ENCODE measurements at regions not wholly inside any gene's neighbourhood (a gene's known extent, or its start where the extent isn't known, plus 50 kb on each side); places are given as distances from the start of the nearest gene placed in this dataset.

DNA sequence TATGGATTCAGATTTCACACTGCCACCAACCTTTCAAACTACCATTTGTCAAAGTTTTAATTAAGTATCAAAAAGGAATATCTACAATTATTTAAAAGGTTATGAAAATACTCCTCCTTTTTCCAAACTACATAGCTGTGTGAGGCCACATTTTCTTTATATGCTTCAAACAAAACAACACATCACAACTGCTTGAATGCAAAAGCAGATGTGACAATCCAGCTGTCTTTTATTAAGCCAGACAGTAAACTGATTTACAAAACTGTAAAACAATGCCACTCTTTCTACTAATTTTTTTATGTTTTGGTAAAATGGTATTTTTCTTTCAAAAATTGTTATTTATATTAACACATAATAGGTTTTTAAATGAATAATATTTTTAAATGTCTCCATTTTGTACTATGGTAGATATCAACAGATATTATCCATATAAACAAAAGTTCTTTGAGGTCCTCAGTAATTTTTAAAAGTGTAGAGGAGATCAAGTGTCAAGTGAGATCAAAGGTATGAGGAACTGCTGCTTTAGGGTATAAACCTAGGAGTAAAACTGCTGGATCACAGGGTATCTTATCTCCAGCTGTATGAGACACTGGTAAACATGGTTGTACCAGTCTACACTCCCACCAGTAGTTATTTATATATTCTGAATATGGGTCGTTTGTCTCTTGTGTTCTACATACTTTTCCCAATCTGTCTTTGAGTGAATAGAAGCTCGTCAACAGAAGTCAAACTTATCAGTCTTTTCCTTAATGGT lies 68.8 kb upstream of the SERTAD2 start:
- H3K27me3 ChIP-seq (ENCODE audit: control insufficient read depth, insufficient read depth, low read length): no peaks in the 10 kb centered on the region
- no CpG with 5 or more reads among the region's 2 CpGs for WGBS (ENCODE audit: insufficient coverage)
- DNase-seq (ENCODE audit: low read depth in 4 of 6, low spot score in 6 of 6): no peak
- H3K36me3 ChIP-seq (ENCODE audit: control insufficient read depth, insufficient read depth, low read length): no peaks in the 10 kb centered on the region
- H3K27ac ChIP-seq (ENCODE audit: low read depth, low read length): no peak overlapping the region
- peaks cover 3% of the 10 kb centered on the region for H3K4me1 ChIP-seq (ENCODE audit: control insufficient read depth, insufficient read depth, low read length)
- H3K9me3 ChIP-seq (ENCODE audit: control insufficient read depth, insufficient read depth, low read length): no peaks in the 10 kb centered on the region
- no peak overlapping the region for H3K4me3 ChIP-seq (ENCODE audit: low read depth, low read length)

DNA sequence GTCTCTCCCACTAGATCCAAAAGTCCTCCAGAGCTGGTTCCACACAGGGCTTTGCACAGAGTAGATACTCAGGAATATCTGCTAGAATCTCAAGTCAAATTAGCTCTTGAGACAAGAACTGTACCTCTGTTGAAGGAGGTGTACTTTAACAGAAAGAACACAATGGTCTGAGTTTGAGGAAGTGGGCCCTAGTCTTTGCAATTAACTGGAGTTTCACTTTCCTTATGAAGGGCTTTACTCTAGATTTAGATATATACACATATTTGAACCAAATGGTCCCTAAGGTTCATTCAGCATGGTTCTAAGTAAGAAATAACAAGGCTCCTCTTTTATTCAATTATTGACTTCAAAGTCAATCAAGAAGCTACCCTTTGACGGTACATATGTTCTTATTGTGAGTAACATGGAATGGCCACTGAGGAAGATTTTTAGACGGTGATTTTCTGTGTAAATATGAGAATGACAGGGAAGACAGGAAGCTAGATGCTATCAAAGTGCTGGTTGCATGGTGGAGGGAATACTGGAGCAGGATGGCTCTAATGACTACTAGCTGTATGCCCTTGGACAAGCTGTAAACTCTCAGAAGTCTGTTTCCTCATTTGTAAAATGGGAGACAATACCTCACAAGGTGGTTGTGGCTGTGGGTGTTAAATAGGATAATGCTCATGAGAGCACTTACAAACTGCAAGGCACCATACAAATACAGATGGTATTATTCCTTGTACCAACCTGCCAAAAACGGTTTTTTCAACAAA lies 73.5 kb upstream of the SERTAD2 start:
- Histone ChIP-seq H3K36me3 (ENCODE audit: control insufficient read depth, insufficient read depth, low read length) (no peaks in the 10 kb centered on the region), H3K27ac (ENCODE audit: low read depth, low read length) (no peak overlapping the region), H3K27me3 (ENCODE audit: control insufficient read depth, insufficient read depth, low read length) (no peaks in the 10 kb centered on the region), H3K9me3 (ENCODE audit: control insufficient read depth, insufficient read depth, low read length) (no peaks in the 10 kb centered on the region), H3K4me3 (ENCODE audit: low read depth, low read length) (no peak overlapping the region), H3K4me1 (ENCODE audit: control insufficient read depth, insufficient read depth, low read length) (peaks cover 7% of the 10 kb centered on the region)
- 100% methylated on average over 1 of the region's 3 CpGs for WGBS (ENCODE audit: insufficient coverage)
- DNase-seq (ENCODE audit: low read depth in 4 of 6, low spot score in 6 of 6): no peak

DNA sequence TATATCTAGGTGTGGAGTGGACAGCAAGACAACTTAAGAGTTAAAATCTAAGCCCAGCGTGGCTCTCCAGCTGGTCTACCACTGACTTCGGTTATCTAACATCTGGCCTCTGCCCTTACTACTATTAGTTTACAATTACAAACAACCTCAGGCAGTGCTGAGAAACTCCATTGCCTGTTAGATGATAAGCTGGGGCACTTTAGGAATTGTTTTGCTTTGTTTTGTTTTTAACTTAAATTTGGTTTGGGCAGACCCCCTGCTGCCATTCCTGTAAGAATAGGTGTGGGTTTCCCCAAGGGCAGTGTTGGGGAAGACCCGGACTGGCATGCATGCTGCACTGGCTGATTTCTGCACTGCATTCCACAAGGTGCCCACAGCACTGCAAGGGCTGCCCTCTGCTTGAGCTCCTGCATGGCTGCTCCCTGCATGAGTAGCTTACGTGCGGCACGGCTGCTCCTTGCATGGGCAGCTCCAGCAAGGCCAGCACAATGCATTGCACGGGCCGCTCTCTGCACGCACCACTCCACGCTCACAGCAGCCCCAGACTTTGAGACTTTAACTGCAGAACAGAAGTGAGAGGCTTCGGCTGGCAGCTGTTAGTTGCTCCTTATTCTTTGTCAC lies 74.2 kb upstream of the SERTAD2 start:
- Histone ChIP-seq H3K27ac (ENCODE audit: low read depth, low read length) (no peak overlapping the region), H3K27me3 (ENCODE audit: control insufficient read depth, insufficient read depth, low read length) (no peaks in the 10 kb centered on the region), H3K4me3 (ENCODE audit: low read depth, low read length) (no peak overlapping the region), H3K4me1 (ENCODE audit: control insufficient read depth, insufficient read depth, low read length) (peaks cover 7% of the 10 kb centered on the region), H3K9me3 (ENCODE audit: control insufficient read depth, insufficient read depth, low read length) (no peaks in the 10 kb centered on the region), H3K36me3 (ENCODE audit: control insufficient read depth, insufficient read depth, low read length) (no peaks in the 10 kb centered on the region)
- 54% methylated on average over 7 of the region's 11 CpGs for WGBS (ENCODE audit: insufficient coverage)
- no peak for DNase-seq (ENCODE audit: low read depth in 4 of 6, low spot score in 6 of 6)

DNA sequence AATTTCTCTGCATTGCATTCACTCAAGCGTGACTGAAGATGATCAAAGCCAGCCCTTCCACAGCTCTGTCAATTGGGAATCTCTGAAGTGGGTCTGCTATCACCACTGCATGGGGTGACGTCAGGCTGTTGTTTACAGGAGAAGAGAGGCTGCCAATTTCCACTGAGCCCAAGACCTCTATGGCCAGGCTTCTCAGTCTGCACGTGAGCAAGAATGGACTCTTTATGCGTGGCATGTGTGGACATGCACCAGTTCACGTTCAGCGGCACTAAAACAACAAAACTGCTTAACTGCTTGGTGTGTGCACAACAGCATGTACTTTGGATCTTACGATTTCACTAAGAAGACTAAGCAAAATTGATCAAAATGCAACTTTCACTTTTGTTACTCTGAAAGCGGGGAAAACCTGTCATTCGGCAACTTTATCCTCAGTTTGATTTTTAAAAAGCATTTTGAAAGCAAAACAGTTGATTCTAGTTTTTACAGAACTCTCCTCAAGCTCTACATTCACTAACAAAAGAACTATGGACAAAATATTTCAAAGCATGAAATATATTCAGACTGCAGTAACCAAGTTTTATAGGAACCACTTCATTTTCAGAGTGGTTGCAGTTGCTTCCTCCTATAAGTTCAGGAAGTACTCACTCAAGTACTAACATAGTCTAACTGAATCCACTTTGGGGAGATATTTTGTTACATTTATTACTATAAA lies 77.0 kb upstream of the SERTAD2 start:
- H3K27me3 ChIP-seq (ENCODE audit: control insufficient read depth, insufficient read depth, low read length): no peaks in the 10 kb centered on the region
- 33% methylated on average over 8 of the region's 9 CpGs for WGBS (ENCODE audit: insufficient coverage)
- peak overlapping the region; percentile 37 for H3K4me3 ChIP-seq (ENCODE audit: low read depth, low read length)
- peaks cover 7% of the 10 kb centered on the region for H3K4me1 ChIP-seq (ENCODE audit: control insufficient read depth, insufficient read depth, low read length)
- DNase-seq (ENCODE audit: low read depth in 4 of 6, low spot score in 6 of 6): peak in 3 of 6 donors; percentile 24 to 74 (median 59)
- peak overlapping the region; percentile 65 for H3K27ac ChIP-seq (ENCODE audit: low read depth, low read length)
- H3K9me3 ChIP-seq (ENCODE audit: control insufficient read depth, insufficient read depth, low read length): no peaks in the 10 kb centered on the region
- no peaks in the 10 kb centered on the region for H3K36me3 ChIP-seq (ENCODE audit: control insufficient read depth, insufficient read depth, low read length)

GRCh38 chr2:64731263-64731643 lies 77.5 kb upstream of the SERTAD2 start:
- Histone ChIP-seq H3K4me1 (ENCODE audit: control insufficient read depth, insufficient read depth, low read length) (peaks cover 7% of the 10 kb centered on the region), H3K27ac (ENCODE audit: low read depth, low read length) (peak overlapping the region; percentile 65), H3K36me3 (ENCODE audit: control insufficient read depth, insufficient read depth, low read length) (no peaks in the 10 kb centered on the region), H3K27me3 (ENCODE audit: control insufficient read depth, insufficient read depth, low read length) (no peaks in the 10 kb centered on the region), H3K4me3 (ENCODE audit: low read depth, low read length) (no peak overlapping the region), H3K9me3 (ENCODE audit: control insufficient read depth, insufficient read depth, low read length) (no peaks in the 10 kb centered on the region)
- DNase-seq (ENCODE audit: low read depth in 4 of 6, low spot score in 6 of 6): no peak
- no CpG with 5 or more reads among the region's 3 CpGs for WGBS (ENCODE audit: insufficient coverage)

DNA sequence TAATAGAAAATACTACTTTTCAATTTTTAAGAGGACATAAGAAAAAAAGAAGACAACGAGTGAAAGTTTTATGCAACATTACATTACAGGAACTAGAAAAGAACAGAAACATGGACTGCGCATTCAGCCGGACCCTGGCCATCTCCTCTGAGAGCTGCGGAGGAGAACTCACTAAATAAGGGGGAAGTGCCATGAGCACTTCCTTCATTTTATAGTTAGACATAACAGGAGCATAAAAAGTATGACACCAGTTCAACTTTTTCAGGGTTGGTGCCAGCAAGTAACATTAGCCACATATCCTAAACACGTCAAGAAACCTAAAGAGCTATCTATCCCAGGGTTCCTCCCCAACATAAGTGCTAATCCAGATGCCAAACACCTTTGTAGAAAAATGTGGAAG lies 78.0 kb upstream of the SERTAD2 start:
- WGBS (ENCODE audit: insufficient coverage): 100% methylated on average over 1 of the region's 5 CpGs
- Histone ChIP-seq H3K27me3 (ENCODE audit: control insufficient read depth, insufficient read depth, low read length) (no peaks in the 10 kb centered on the region), H3K36me3 (ENCODE audit: control insufficient read depth, insufficient read depth, low read length) (no peaks in the 10 kb centered on the region), H3K4me1 (ENCODE audit: control insufficient read depth, insufficient read depth, low read length) (peaks cover 7% of the 10 kb centered on the region), H3K27ac (ENCODE audit: low read depth, low read length) (no peak overlapping the region), H3K4me3 (ENCODE audit: low read depth, low read length) (no peak overlapping the region), H3K9me3 (ENCODE audit: control insufficient read depth, insufficient read depth, low read length) (no peaks in the 10 kb centered on the region)
- no peak for DNase-seq (ENCODE audit: low read depth in 4 of 6, low spot score in 6 of 6)

DNA sequence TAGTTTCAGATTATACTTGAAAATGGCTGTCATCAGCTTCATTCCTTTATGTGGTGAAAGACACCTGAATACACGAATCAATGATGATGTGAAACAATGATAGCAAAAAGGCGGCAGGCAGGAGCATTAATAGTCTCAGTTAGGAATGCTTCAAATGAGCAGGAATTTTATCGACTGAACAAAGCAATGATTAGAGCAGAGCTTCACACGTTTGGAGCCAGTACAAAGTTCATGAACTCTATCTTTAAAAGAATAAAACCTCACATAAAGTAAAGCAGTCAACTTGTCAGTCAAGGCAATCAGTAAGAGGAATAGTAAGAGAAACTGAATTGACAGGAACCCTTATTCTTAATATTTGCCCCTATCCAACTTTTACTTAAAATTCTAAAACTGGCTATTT lies 78.4 kb upstream of the SERTAD2 start:
- Histone ChIP-seq H3K4me1 (ENCODE audit: control insufficient read depth, insufficient read depth, low read length) (peaks cover 7% of the 10 kb centered on the region), H3K9me3 (ENCODE audit: control insufficient read depth, insufficient read depth, low read length) (no peaks in the 10 kb centered on the region), H3K36me3 (ENCODE audit: control insufficient read depth, insufficient read depth, low read length) (no peaks in the 10 kb centered on the region), H3K27me3 (ENCODE audit: control insufficient read depth, insufficient read depth, low read length) (no peaks in the 10 kb centered on the region), H3K27ac (ENCODE audit: low read depth, low read length) (no peak overlapping the region), H3K4me3 (ENCODE audit: low read depth, low read length) (no peak overlapping the region)
- 70% methylated on average over 3 of the region's 4 CpGs for WGBS (ENCODE audit: insufficient coverage)
- no peak for DNase-seq (ENCODE audit: low read depth in 4 of 6, low spot score in 6 of 6)

DNA sequence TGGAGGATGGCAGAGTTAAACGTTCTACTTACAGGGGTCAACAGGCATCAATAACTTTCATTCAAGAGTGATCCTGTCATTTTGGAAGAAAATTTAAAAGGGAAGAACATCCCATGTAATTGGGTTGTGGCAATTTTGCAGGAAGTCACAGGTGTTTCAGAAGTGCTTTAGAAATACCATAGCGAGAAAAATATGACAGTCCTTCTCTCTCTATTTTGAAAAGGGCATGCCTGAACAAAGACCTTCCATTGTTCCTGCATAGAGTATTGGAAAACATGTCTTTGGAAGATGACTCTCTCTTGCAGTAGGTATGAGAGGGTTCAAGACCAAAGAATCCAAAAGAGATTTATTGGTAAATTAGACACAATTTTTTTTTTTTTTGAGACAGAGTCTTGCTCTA lies 81.8 kb upstream of the SERTAD2 start:
- no peaks in the 10 kb centered on the region for H3K27me3 ChIP-seq (ENCODE audit: control insufficient read depth, insufficient read depth, low read length)
- no peaks in the 10 kb centered on the region for H3K4me1 ChIP-seq (ENCODE audit: control insufficient read depth, insufficient read depth, low read length)
- WGBS (ENCODE audit: insufficient coverage): 20% methylated on average over 1 of the region's 2 CpGs
- no peak overlapping the region for H3K4me3 ChIP-seq (ENCODE audit: low read depth, low read length)
- no peaks in the 10 kb centered on the region for H3K36me3 ChIP-seq (ENCODE audit: control insufficient read depth, insufficient read depth, low read length)
- DNase-seq (ENCODE audit: low read depth in 4 of 6, low spot score in 6 of 6): no peak
- H3K27ac ChIP-seq (ENCODE audit: low read depth, low read length): no peak overlapping the region
- H3K9me3 ChIP-seq (ENCODE audit: control insufficient read depth, insufficient read depth, low read length): no peaks in the 10 kb centered on the region

DNA sequence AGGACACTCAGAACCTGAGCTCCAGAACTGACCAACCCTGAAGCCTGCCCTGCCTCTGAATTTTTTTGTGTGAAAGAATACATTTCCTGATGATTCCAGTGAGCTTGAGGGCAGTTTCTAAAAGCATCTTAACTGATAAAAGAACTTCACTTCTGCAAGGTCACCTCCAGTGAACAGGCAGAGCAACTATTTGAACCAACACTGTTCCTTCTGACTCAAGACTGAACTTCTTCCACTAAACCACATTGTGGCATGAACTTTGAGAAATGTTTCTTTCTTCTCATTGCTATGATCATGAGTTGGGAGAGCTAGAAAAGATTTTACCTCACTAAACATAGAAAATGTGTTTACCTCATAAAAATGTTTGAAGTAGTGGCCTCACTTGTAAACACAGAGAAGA lies 83.8 kb upstream of the SERTAD2 start:
- H3K9me3 ChIP-seq (ENCODE audit: control insufficient read depth, insufficient read depth, low read length): no peaks in the 10 kb centered on the region
- H3K27ac ChIP-seq (ENCODE audit: low read depth, low read length): no peak overlapping the region

More for the DNA sequence above, 83.8 kb upstream of the SERTAD2 start:
- Histone ChIP-seq H3K27me3 (ENCODE audit: control insufficient read depth, insufficient read depth, low read length) (no peaks in the 10 kb centered on the region), H3K36me3 (ENCODE audit: control insufficient read depth, insufficient read depth, low read length) (no peaks in the 10 kb centered on the region), H3K4me1 (ENCODE audit: control insufficient read depth, insufficient read depth, low read length) (no peaks in the 10 kb centered on the region), H3K4me3 (ENCODE audit: low read depth, low read length) (no peak overlapping the region)
- DNase-seq (ENCODE audit: low read depth in 4 of 6, low spot score in 6 of 6): no peak
